ENCODE measurements at regions not wholly inside any gene's neighbourhood (a gene's known extent, or its start where the extent isn't known, plus 50 kb on each side); places are given as distances from the start of the nearest gene placed in this dataset.
"Not testable (repeated sequence)": the region's sequence is repeated elsewhere in the genome, so short reads cannot be mapped to it uniquely, and the experiment has no call there.

- not testable (repeated sequence) for DNase-seq (ENCODE audit: low read depth)
Observed at GRCh38 chr7:149995369-149996026, 121.7 kb downstream of the ATP6V0E2 start.

GRCh38 chr7:150000780-150001599, 127.2 kb downstream of the ATP6V0E2 start:
- not testable (repeated sequence) for DNase-seq (ENCODE audit: low read depth)

- DNase-seq (ENCODE audit: low read depth), result no peak
Observed at GRCh38 chr7:150003304-150003810, 129.6 kb downstream of the ATP6V0E2 start.

GRCh38 chr7:150003973-150004372, 130.2 kb downstream of the ATP6V0E2 start:
- DNase-seq (ENCODE audit: low read depth), result not testable (repeated sequence)

- not testable (repeated sequence) for DNase-seq (ENCODE audit: low read depth)
Observed at GRCh38 chr7:150004843-150005242, 131.1 kb downstream of the ATP6V0E2 start.

- not testable (repeated sequence) for DNase-seq (ENCODE audit: low read depth)
Observed at GRCh38 chr7:150009620-150010303, 136.0 kb downstream of the ATP6V0E2 start.

GRCh38 chr7:150016651-150017189, 143.0 kb downstream of the ATP6V0E2 start:
- DNase-seq (ENCODE audit: low read depth), result not testable (repeated sequence)

- DNase-seq (ENCODE audit: low read depth), result not testable (repeated sequence)
Observed at GRCh38 chr7:150020210-150020609, 146.4 kb downstream of the ATP6V0E2 start.

GRCh38 chr7:150024550-150025490, 151.1 kb downstream of the ATP6V0E2 start:
- not testable (repeated sequence) for DNase-seq (ENCODE audit: low read depth)

GRCh38 chr7:150025802-150026201, 152.0 kb downstream of the ATP6V0E2 start:
- DNase-seq (ENCODE audit: low read depth), result not testable (repeated sequence)

GRCh38 chr7:150028344-150029012, 154.7 kb downstream of the ATP6V0E2 start:
- DNase-seq (ENCODE audit: low read depth), result not testable (repeated sequence)

GRCh38 chr7:150029013-150029389, 155.2 kb downstream of the ATP6V0E2 start:
- not testable (repeated sequence) for DNase-seq (ENCODE audit: low read depth)

- DNase-seq (ENCODE audit: low read depth), result not testable (repeated sequence)
Observed at GRCh38 chr7:150031733-150032132, 158.0 kb downstream of the ATP6V0E2 start.

- DNase-seq (ENCODE audit: low read depth), result not testable (repeated sequence)
Observed at GRCh38 chr7:150033711-150034110, 159.9 kb downstream of the ATP6V0E2 start.

GRCh38 chr7:150035769-150036168, 162.0 kb downstream of the ATP6V0E2 start:
- DNase-seq (ENCODE audit: low read depth), result not testable (repeated sequence)

GRCh38 chr7:150039061-150039460, 165.3 kb downstream of the ATP6V0E2 start:
- DNase-seq (ENCODE audit: low read depth), result not testable (repeated sequence)

GRCh38 chr7:150042281-150042680, 168.5 kb downstream of the ATP6V0E2 start:
- not testable (repeated sequence) for DNase-seq (ENCODE audit: low read depth)

- DNase-seq (ENCODE audit: low read depth), result not testable (repeated sequence)
Observed at GRCh38 chr7:150044771-150045170, 171.0 kb downstream of the ATP6V0E2 start.

- DNase-seq (ENCODE audit: low read depth), result not testable (repeated sequence)
Observed at GRCh38 chr7:150045596-150045995, 171.8 kb downstream of the ATP6V0E2 start.
